ENCODE measurements at regions not wholly inside any gene's neighbourhood (a gene's known extent, or its start where the extent isn't known, plus 50 kb on each side); places are given as distances from the start of the nearest gene placed in this dataset.

- Histone ChIP-seq H3K36me3 (ENCODE audit: insufficient read depth, low read length) (no peaks in the 10 kb centered on the region), H3K4me3 (ENCODE audit: low read length) (no peak overlapping the region), H3K9ac (ENCODE audit: low read length) (no peak overlapping the region), H3K79me2 (replicated peaks; ENCODE audit: insufficient read depth, low read length) (no peaks in the 10 kb centered on the region), H3K4me2 (ENCODE audit: low read length) (no peak overlapping the region), H3K27ac (ENCODE audit: low read length) (no peak overlapping the region), H3F3A (ENCODE audit: insufficient read depth, low read length, poor library complexity, severe bottlenecking) (no peaks in the 10 kb centered on the region), H3K9me3 (ENCODE audit: low read length) (no peaks in the 10 kb centered on the region), H4K20me1 (ENCODE audit: insufficient read depth) (no peaks in the 10 kb centered on the region), H2AFZ (ENCODE audit: low read depth, low read length) (no peak overlapping the region), H3K27me3 (ENCODE audit: insufficient read depth, low read depth, low read length) (no peaks in the 10 kb centered on the region), H3K9me2 (ENCODE audit: insufficient read depth, low read length) (no peaks in the 10 kb centered on the region)
- no peak for TF ChIP-seq REST (IDR thresholded peaks at IDR 0.05; ENCODE audit: borderline replicate concordance)
- TF ChIP-seq EP300 (conservative IDR thresholded peaks at IDR 0.05; ENCODE audit: poor library complexity, severe bottlenecking) = no peak
- no peak for TF ChIP-seq CTCF (IDR thresholded peaks at IDR 0.05; ENCODE audit: poor library complexity, severe bottlenecking)
- TF ChIP-seq POLR2AphosphoS5 (IDR thresholded peaks at IDR 0.05) = no peak
- TF ChIP-seq TAF1 (IDR thresholded peaks at IDR 0.05; ENCODE audit: low read depth) = no peak
- TF ChIP-seq SMC3 (conservative IDR thresholded peaks at IDR 0.05; ENCODE audit: poor library complexity) = no peak
- no peak for TF ChIP-seq EZH2 (IDR thresholded peaks at IDR 0.05; ENCODE audit: borderline replicate concordance, insufficient read depth, low read length, poor library complexity, severe bottlenecking)
- TF ChIP-seq MXI1 (conservative IDR thresholded peaks at IDR 0.05; ENCODE audit: poor library complexity, severe bottlenecking) = no peak
- TF ChIP-seq RAD21 (conservative IDR thresholded peaks at IDR 0.05) = no peak
Measured at GRCh38 chr15:38746211-38746610, 181.6 kb upstream of the RASGRP1 start.

- no peaks in the 10 kb centered on the region for H3K36me3 ChIP-seq (ENCODE audit: insufficient read depth, low read length)
Measured at GRCh38 chr15:38748710-38749109, 184.1 kb upstream of the RASGRP1 start.

More at GRCh38 chr15:38748710-38749109, 184.1 kb upstream of the RASGRP1 start:
- Histone ChIP-seq H3K27me3 (ENCODE audit: insufficient read depth, low read depth, low read length) (no peaks in the 10 kb centered on the region), H2AFZ (ENCODE audit: low read depth, low read length) (no peak overlapping the region), H4K20me1 (ENCODE audit: insufficient read depth) (no peaks in the 10 kb centered on the region), H3K9me3 (ENCODE audit: low read length) (no peaks in the 10 kb centered on the region), H3F3A (ENCODE audit: insufficient read depth, low read length, poor library complexity, severe bottlenecking) (no peaks in the 10 kb centered on the region), H3K4me3 (ENCODE audit: low read length) (no peak overlapping the region), H3K79me2 (replicated peaks; ENCODE audit: insufficient read depth, low read length) (no peaks in the 10 kb centered on the region), H3K4me2 (ENCODE audit: low read length) (no peak overlapping the region), H3K27ac (ENCODE audit: low read length) (no peak overlapping the region), H3K9ac (ENCODE audit: low read length) (no peak overlapping the region), H3K9me2 (ENCODE audit: insufficient read depth, low read length) (no peaks in the 10 kb centered on the region)
- TF ChIP-seq MXI1 (conservative IDR thresholded peaks at IDR 0.05; ENCODE audit: poor library complexity, severe bottlenecking) (no peak), RAD21 (conservative IDR thresholded peaks at IDR 0.05) (no peak), POLR2AphosphoS5 (IDR thresholded peaks at IDR 0.05) (no peak), EZH2 (IDR thresholded peaks at IDR 0.05; ENCODE audit: borderline replicate concordance, insufficient read depth, low read length, poor library complexity, severe bottlenecking) (no peak), TAF1 (IDR thresholded peaks at IDR 0.05; ENCODE audit: low read depth) (no peak), REST (IDR thresholded peaks at IDR 0.05; ENCODE audit: borderline replicate concordance) (no peak), EP300 (conservative IDR thresholded peaks at IDR 0.05; ENCODE audit: poor library complexity, severe bottlenecking) (no peak), SMC3 (conservative IDR thresholded peaks at IDR 0.05; ENCODE audit: poor library complexity) (no peak), CTCF (IDR thresholded peaks at IDR 0.05; ENCODE audit: poor library complexity, severe bottlenecking) (no peak)
